Amniotic epithelial cell (primary cell): ENCODE measurements at regions not wholly inside any gene's neighbourhood (a gene's known extent, or its start where the extent isn't known, plus 50 kb on each side); places are given as distances from the start of the nearest gene placed in this dataset.
A peak's percentile ranks its signal among the peaks of the same experiment; 100 is the strongest.

Experiments
- DNase-seq: peaks from one replicate; pipeline ENCODE4 v3.0.0-alpha.2; 2010; ENCODE audit warnings: low read depth

DNA sequence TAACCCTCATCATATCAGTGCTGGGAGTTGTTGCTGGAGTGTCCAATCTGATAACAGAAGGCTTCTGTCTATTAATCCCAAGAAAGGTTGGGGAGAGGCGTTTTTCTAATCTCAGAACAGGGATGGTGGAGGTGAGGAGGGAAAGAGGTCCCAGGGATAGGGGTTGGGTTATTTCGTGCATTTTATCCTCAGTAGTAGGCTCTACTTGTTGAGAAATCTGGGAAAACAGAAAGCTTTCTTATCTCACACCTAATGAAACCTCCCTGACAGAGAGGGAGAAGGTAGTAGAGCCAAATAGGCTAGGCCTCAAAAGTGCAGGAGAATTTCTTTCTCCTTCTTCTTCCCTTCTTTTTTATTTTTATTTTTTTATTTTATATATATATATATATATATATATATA, 281.8 kb upstream of the MAP3K7 start:
- no peak for DNase-seq

GRCh38 chr6:90868256-90868655, 281.4 kb upstream of the MAP3K7 start:
- peak; percentile 10 for DNase-seq

GRCh38 chr6:90865513-90865912, 278.6 kb upstream of the MAP3K7 start:
- DNase-seq = no peak

DNA sequence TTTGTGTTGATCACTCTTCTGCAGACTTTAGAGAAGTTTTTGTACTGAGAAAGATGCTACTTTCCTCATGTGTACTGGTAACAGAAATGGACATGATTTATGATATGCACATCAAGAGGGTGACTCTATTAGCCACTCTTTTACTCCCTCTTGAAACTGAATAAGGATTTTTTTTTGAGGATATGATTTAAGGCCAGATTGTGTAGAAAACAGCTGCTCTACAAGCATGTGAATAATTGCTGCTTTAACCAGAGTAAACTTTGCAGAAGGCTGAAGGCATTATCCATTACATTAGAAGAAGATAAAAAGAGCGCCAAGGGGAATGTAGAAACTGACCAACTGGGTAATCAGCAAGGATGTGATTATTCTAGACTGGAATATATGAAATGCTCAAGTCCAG, 276.2 kb upstream of the MAP3K7 start:
- no peak for DNase-seq

- peak; percentile 31 for DNase-seq
Observed at GRCh38 chr6:90860822-90861601, 274.1 kb upstream of the MAP3K7 start.

GRCh38 chr6:90859612-90860011, 272.7 kb upstream of the MAP3K7 start:
- no peak for DNase-seq

- DNase-seq = peak; percentile 13
Observed at GRCh38 chr6:90859056-90859455, 272.2 kb upstream of the MAP3K7 start.

DNA sequence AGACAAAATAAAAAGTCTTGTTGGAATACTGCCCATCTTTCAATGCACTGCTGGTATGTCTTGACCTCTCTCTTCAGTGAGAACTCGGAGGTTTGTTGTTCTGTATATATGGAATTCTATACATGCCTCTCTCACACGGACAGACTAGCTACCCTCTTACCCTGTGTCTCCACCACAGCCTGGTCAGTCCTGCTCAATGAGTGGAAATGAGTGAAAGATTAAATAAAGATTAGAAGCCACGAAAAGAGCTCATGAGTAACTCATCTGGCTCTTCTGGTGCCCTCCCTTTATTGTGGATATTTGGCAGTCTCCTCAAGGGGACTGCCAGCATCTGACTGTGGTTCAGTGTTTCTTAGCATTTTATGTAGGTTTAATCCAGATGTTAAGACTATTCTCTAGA, 262.8 kb upstream of the MAP3K7 start:
- no peak for DNase-seq

GRCh38 chr6:90846824-90847223, 260.0 kb upstream of the MAP3K7 start:
- DNase-seq = peak; percentile 30

GRCh38 chr6:90835596-90836212, 248.8 kb upstream of the MAP3K7 start:
- DNase-seq = no peak

GRCh38 chr6:90829311-90829710, 242.4 kb upstream of the MAP3K7 start:
- no peak for DNase-seq

- no peak for DNase-seq
Observed at GRCh38 chr6:90820436-90820835, 233.6 kb upstream of the MAP3K7 start.

DNA sequence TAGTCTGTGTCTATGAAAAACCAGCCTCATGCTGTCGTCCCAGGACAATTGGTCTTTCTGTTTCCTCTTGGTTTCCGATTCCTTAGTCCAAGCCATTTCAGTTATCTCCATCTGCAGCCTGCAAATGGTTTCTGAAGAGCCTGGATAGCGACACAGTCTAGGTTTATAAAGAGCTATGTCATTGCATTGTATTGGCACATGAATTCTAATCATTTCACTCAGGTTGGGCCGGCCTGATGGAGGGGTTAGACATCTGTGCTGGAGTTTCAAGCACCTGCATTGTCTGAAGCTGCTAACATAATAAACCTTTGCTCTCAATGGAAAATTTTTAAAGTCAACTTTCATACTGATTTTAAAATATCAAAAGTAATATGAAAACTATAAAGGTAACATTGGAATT, 232.6 kb upstream of the MAP3K7 start:
- no peak for DNase-seq

DNA sequence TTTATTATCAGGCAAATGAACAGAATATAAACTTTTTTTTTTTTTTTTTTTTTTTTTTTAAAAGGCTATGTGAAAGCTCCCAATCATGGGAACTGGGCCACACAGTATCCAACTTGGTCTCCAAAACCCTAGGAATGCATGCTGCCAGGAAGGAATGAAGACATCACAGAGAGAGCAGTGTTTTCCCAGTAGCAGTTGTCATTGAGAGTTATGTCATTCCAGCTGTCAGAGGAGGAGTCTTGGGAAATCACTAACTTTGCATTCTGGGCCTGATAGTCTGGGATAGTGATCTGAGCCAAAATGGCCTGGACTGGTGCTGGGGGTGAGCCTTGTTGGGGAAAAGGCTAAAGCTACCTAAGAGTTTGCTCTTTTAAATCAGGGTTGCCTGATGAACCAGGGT, 231.3 kb upstream of the MAP3K7 start:
- peak; percentile 39 for DNase-seq

- no peak for DNase-seq
Observed at GRCh38 chr6:90816764-90817163, 229.9 kb upstream of the MAP3K7 start.

GRCh38 chr6:90811596-90812226, 224.8 kb upstream of the MAP3K7 start:
- DNase-seq = no peak

DNA sequence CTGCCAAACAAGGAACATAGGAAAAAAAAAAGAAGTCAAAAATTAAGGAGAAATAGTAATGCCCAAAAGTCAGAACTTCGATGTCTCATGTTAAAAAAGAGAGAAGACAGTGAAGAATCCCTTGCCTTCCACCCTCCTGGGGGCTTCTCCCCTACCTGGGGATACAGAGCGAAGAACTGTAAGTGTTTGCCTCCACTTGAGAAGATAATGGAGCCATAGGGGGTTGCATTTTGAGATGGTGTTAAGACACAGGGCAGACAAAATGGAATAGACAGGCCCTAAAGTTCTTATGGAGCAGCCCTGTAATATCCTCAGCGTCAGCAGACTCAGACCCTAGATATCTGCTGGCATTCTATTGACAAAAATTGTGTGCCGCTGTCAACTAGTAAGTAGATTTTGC, 222.2 kb upstream of the MAP3K7 start:
- DNase-seq = no peak

DNA sequence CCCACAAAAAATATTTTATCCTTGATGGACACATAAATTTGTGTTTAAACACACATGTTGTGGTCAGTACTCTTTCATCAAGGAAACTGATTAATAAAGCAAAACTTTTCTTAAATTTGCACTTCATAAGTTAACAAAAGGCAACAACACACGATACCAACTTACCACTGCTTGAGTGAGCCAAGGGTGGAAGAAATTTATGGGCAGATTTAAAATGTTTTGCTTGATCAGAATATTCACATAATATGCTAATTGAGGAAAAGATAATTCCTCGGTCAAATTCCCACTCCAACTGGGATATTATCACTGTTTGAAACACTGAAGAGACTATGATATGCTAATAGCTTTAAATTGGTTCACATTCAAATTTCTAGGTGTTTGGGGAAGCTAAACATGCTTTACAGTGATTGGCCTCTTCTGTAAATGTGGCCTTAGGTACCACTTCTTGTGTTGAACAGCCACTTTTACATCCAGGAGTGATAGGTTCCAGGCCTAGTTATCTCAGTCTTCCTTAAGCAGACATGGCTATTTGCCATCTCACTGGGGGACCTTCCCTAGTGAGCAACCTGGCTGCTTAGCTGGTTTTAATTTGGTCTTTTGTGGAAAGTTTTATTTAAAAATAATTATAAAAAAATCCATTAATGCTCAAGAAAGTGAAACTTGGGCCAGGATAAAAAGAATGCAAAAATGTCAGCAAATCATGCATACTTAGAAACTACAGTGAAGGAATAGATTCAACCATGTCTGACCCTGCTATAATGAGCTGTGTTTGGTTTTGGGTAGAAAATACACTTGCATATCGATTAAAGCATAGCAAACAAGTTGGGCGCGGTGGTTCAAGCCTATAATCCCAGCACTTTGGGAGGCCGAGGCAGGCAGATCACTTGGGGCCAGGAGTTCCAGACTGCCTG, 221.2 kb upstream of the MAP3K7 start:
- no peak for DNase-seq

DNA sequence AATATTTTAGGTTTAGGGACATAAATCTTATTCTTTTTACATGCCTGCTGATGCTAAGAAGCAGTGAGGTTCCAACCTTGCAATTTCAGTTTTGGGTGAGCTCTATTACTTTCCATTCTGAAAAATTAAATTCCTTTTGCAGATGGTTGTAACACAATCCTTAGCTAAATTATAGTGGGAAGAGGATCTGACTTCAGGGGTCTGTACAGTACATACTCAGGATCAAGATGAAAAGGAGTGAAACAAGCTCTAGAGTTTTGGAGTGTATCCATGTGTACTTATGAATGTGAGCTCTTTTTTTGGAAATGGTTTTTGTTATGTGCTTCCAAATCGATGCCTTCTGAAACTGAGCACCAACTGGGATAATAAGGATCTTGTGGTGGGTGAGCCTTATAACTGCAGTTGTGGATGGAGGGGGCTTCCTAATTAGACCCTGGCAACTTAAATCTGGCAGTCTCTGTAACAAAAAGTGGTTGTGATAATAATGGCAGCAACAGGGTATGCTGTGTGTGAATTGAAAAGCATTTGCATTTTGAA, 218.8 kb upstream of the MAP3K7 start:
- no peak for DNase-seq

- no peak for DNase-seq
Observed at GRCh38 chr6:90803956-90804355, 217.1 kb upstream of the MAP3K7 start.

GRCh38 chr6:90795078-90795477, 208.2 kb upstream of the MAP3K7 start:
- DNase-seq = no peak

DNA sequence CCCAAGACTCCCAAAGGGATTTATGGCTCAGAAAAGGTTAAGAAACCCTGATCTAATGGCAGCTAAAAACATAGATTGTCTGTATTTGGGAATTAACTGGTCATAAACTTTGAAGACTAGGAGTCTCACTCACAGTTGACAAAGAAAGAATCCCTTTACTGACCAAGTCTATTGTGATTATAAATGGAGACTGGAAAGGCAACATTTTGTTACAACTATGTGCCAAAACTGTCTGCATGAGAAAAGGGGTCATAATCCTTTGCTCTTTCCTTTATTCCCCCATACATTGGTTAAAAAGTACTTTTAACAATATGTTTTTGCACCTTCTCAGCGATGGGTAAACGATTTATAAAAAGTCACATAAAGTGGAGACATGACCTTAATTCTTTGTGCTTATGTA, 206.9 kb upstream of the MAP3K7 start:
- no peak for DNase-seq
